GM12878 (cell line): ENCODE measurements at regions not wholly inside any gene's neighbourhood (a gene's known extent, or its start where the extent isn't known, plus 50 kb on each side); places are given as distances from the start of the nearest gene placed in this dataset.

ENCODE experiments used
- ATAC-seq: fragments of 200-7000 bp; cut with Tn5 transposase; 3 replicates; pipeline ENCODE4 v1.9.1; 2020; ENCODE audit warnings: mild to moderate bottlenecking, moderate library complexity
- BruUV-seq: library from RNA; stranded (reverse); fragments of 400-500 nt; replicated peaks from 2 replicates; lab custom pipeline; 2021; lab: Mats Ljungman, UMichigan
- CTCF ChIA-PET: fragments of 300-600 bp; sonication (Branson Sonifier 250); formaldehyde crosslinking; extraction: SDS; loops from one replicate; lab custom pipeline; 2021; ENCODE audit warnings: inconsistent platforms; lab: Yijun Ruan, JAX
- POLR2A ChIA-PET: fragments of 350-600 bp; formaldehyde crosslinking; extraction: SDS; loops from one replicate; lab custom pipeline; 2021; ENCODE audit warnings: inconsistent platforms; lab: Charles Lee
- RAD21 ChIA-PET: fragments of 300-600 bp; sonication (Branson Sonifier 250); formaldehyde crosslinking; loops from one replicate; lab custom pipeline; 2023; ENCODE audit warnings: antibody characterized with exemption; ENCODE audit not compliant: unreplicated experiment; lab: Charles Lee
- SMC1A ChIA-PET: fragments of 300-600 bp; sonication (Branson Sonifier 250); formaldehyde crosslinking; loops from one replicate; lab custom pipeline; 2023; ENCODE audit not compliant: unreplicated experiment, uncharacterized antibody; lab: Charles Lee
- DNase-seq: peaks from one replicate; pipeline ENCODE4 v3.0.0-alpha.2; 2011; ENCODE audit warnings: low read depth, low spot score
- FAIRE-seq: peaks from 3 replicates; lab custom pipeline; 2011; peaks lifted over from hg19 to GRCh38; lab: Jason Lieb, UNC
- H2AFZ ChIP-seq: 2 replicates; pipeline ENCODE4 v1.6.0; 2011; ENCODE audit warnings: low read depth, low read length, control low read depth; ENCODE audit not compliant: control insufficient read depth
- H3K27ac ChIP-seq: 2 replicates; pipeline ENCODE4 v1.5.1; 2011; ENCODE audit warnings: control low read depth; ENCODE audit not compliant: control insufficient read depth, insufficient read depth
- H3K27me3 ChIP-seq, 2 experiments: replicated peaks in 1 of 2; 2 replicates each; pipeline versions ENCODE4 v1.6.0 to v1.6.1; 2011; ENCODE audit warnings: low read length in 1 of 2; ENCODE audit not compliant: control insufficient read depth in 2 of 2, insufficient read depth in 2 of 2
- H3K36me3 ChIP-seq, 2 experiments: 2 replicates each; pipeline ENCODE4 v1.5.1; 2011; ENCODE audit warnings: low read length in 1 of 2; ENCODE audit not compliant: control insufficient read depth in 2 of 2, insufficient read depth in 2 of 2
- H3K4me1 ChIP-seq: 2 replicates; pipeline ENCODE4 v1.6.1; 2011; ENCODE audit warnings: mild to moderate bottlenecking, low read length, moderate library complexity, mixed read lengths; ENCODE audit not compliant: control insufficient read depth, insufficient read depth
- H3K4me2 ChIP-seq: 2 replicates; pipeline ENCODE4 v1.6.0; 2011; ENCODE audit warnings: control low read depth; ENCODE audit not compliant: control insufficient read depth, insufficient read depth
- H3K4me3 ChIP-seq: fragments of 200-600 bp; sonication (generic); 2 replicates; pipeline ENCODE4 v1.5.1; 2016
- H3K79me2 ChIP-seq: 2 replicates; pipeline ENCODE4 v1.6.0; 2011; ENCODE audit warnings: low read length; ENCODE audit not compliant: control insufficient read depth, insufficient read depth
- H3K9ac ChIP-seq: 2 replicates; pipeline ENCODE4 v1.8.0; 2011; ENCODE audit warnings: low read length, control low read depth, mixed read lengths; ENCODE audit not compliant: control insufficient read depth, insufficient read depth
- H3K9me3 ChIP-seq: replicated peaks from 3 replicates; pipeline ENCODE4 v1.5.1; 2011; ENCODE audit warnings: mild to moderate bottlenecking, low read length; ENCODE audit not compliant: control insufficient read depth, insufficient read depth
- H4K20me1 ChIP-seq: 2 replicates; pipeline ENCODE4 v1.6.0; 2011; ENCODE audit not compliant: control insufficient read depth, insufficient read depth
- ATF7 ChIP-seq: fragments of 450-650 bp; IDR thresholded peaks from 2 replicates; pipeline ENCODE4 v1.6.1; 2016; ENCODE audit warnings: low read depth, mild to moderate bottlenecking
- CUX1 ChIP-seq: IDR thresholded peaks from 2 replicates; pipeline ENCODE4 v1.6.1; 2012; ENCODE audit warnings: improper control_type of control experiment, low read depth, low read length; ENCODE audit not compliant: insufficient replicate concordance
- DPF2 ChIP-seq: fragments of 450-650 bp; IDR thresholded peaks from 2 replicates; pipeline ENCODE4 v1.6.1; 2017; ENCODE audit warnings: mild to moderate bottlenecking
- ETV6 ChIP-seq, 2 experiments: fragments of 450-650 bp in 1 of 2; IDR thresholded peaks in 1 of 2; conservative IDR thresholded peaks in 1 of 2; 2 replicates each; pipeline ENCODE4 v1.6.1; 2014; ENCODE audit warnings: antibody characterized with exemption in 1 of 2, borderline replicate concordance in 1 of 2, low read depth in 1 of 2, mild to moderate bottlenecking in 1 of 2, moderate library complexity in 1 of 2
- GATAD2B ChIP-seq: fragments of 450-650 bp; conservative IDR thresholded peaks from 2 replicates; pipeline ENCODE4 v1.6.1; 2017; ENCODE audit warnings: low read depth, mild to moderate bottlenecking, moderate library complexity
- JUNB ChIP-seq: IDR thresholded peaks from 2 replicates; pipeline ENCODE4 v1.6.1; 2016; ENCODE audit warnings: antibody characterized with exemption, mild to moderate bottlenecking
- MAX ChIP-seq: IDR thresholded peaks from 2 replicates; pipeline ENCODE4 v1.6.1; 2012; ENCODE audit warnings: low read depth, low read length, improper control_type of control experiment
- NFYA ChIP-seq: IDR thresholded peaks from 2 replicates; pipeline ENCODE4 v1.6.1; 2011; ENCODE audit warnings: low read depth, mild to moderate bottlenecking, low read length, improper control_type of control experiment, borderline replicate concordance
- PAX5 ChIP-seq: IDR thresholded peaks from 2 replicates; pipeline ENCODE4 v1.6.1; 2011; ENCODE audit warnings: low read depth, low read length, borderline replicate concordance
- SP1 ChIP-seq: IDR thresholded peaks from one replicate; pipeline ENCODE4 v1.6.1; 2011; ENCODE audit warnings: low read depth, low read length
- SRF ChIP-seq, 2 experiments: IDR thresholded peaks; 2 replicates each; pipeline ENCODE4 v1.6.1; 2011; ENCODE audit warnings: low read depth in 2 of 2, low read length in 2 of 2, mild to moderate bottlenecking in 1 of 2, moderate library complexity in 1 of 2
- TAF1 ChIP-seq: IDR thresholded peaks from 2 replicates; pipeline ENCODE4 v1.6.1; 2011; ENCODE audit warnings: mild to moderate bottlenecking, low read depth, low read length, borderline replicate concordance
- ZBTB11 ChIP-seq: fragments of 450-650 bp; formaldehyde crosslinking; IDR thresholded peaks from 2 replicates; pipeline ENCODE4 v1.5.0; 2022; ENCODE audit warnings: mild to moderate bottlenecking, missing genetic modification characterization
- ZBTB33 ChIP-seq: fragments of 450-650 bp; IDR thresholded peaks from 2 replicates; pipeline ENCODE4 v1.6.1; 2017; ENCODE audit warnings: mild to moderate bottlenecking
- ZNF217 ChIP-seq: fragments of 450-650 bp; IDR thresholded peaks from 2 replicates; pipeline ENCODE4 v1.6.1; 2017; ENCODE audit warnings: antibody characterized with exemption, mild to moderate bottlenecking
- WGBS: methylation state at CpG from one replicate; pipeline ENCODE4 v1.1.6; 2016; ENCODE audit warnings: low lambda C conversion rate; ENCODE audit not compliant: insufficient replicate concordance, insufficient coverage; ENCODE audit errors: missing lambda C conversion rate; 5-methylcytosine and 5-hydroxymethylcytosine counted together
- in situ Hi-C: fragments of 300-500 bp; cut with MboI; formaldehyde crosslinking; loops from 9 replicates; pipeline ENCODE4 v1.14.3; 2018; ENCODE audit warnings: mixed read lengths
- intact Hi-C: fragments of 100-400 bp; cut with micrococcal nuclease; formaldehyde crosslinking; loops from one replicate; pipeline ENCODE4 v1.14.2; 2022; ENCODE audit not compliant: unreplicated experiment

- FAIRE-seq (no peak), DNase-seq (no peak), ATAC-seq (no peak)
- ChIA-PET SMC1A (no interaction called here), POLR2A (no interaction called here), CTCF (interaction anchor here (1.2 kb wide), 1 partner anchor 12 kb away, joined by 3 read pairs; no protein-coding TSS in a partner anchor), RAD21 (no interaction called here)
- WGBS = 64% methylated on average over 2 of the region's 2 CpGs
- no peaks in the 10 kb centered on the region for H3K27me3 ChIP-seq
- in situ Hi-C loops (no loop called here), intact Hi-C loops (loop anchor here (5.0 kb wide), 1 partner anchor 52 kb away; no protein-coding TSS in a partner anchor)
- H3K4me3 ChIP-seq = no peak overlapping the region
- no peak overlapping the region for H2AFZ ChIP-seq
- H3K4me2 ChIP-seq = no peak overlapping the region
- H4K20me1 ChIP-seq = no peaks in the 10 kb centered on the region
- BruUV-seq = no TSS peak
- no peaks in the 10 kb centered on the region for H3K4me1 ChIP-seq
- no peaks in the 10 kb centered on the region for H3K36me3 ChIP-seq
- no peak overlapping the region for H3K9ac ChIP-seq
- no peaks in the 10 kb centered on the region for H3K79me2 ChIP-seq
- no peak overlapping the region for H3K27ac ChIP-seq
- no peaks in the 10 kb centered on the region for H3K9me3 ChIP-seq
- TF ChIP-seq ZBTB11 (CRISPR knock-in tag) = no peak
- TF ChIP-seq SRF (IDR thresholded peaks at IDR 0.05; ENCODE audit: low read depth in 2 of 2, low read length in 2 of 2) = no peak
- no peak for TF ChIP-seq CUX1
- no peak for TF ChIP-seq ETV6 (conservative IDR thresholded peaks at IDR 0.05 in 1 of 2, IDR thresholded peaks at IDR 0.05 in 1 of 2; ENCODE audit: borderline replicate concordance in 1 of 2, low read depth in 1 of 2)
- TF ChIP-seq NFYA = no peak
- TF ChIP-seq ZNF217 = no peak
- no peak for TF ChIP-seq JUNB
- TF ChIP-seq PAX5 = no peak
- TF ChIP-seq MAX = no peak
- TF ChIP-seq ZBTB33 = no peak
- no peak for TF ChIP-seq DPF2
- no peak for TF ChIP-seq SP1
- TF ChIP-seq TAF1 = no peak
- no peak for TF ChIP-seq ATF7
- TF ChIP-seq GATAD2B = no peak
Measured at GRCh38 chr14:29465095-29465494, 462.6 kb downstream of the PRKD1 start.
